ENCODE measurements at regions not wholly inside any gene's neighbourhood (a gene's known extent, or its start where the extent isn't known, plus 50 kb on each side); places are given as distances from the start of the nearest gene placed in this dataset.
"Not testable (repeated sequence)": the region's sequence is repeated elsewhere in the genome, so short reads cannot be mapped to it uniquely, and the experiment has no call there.

DNA sequence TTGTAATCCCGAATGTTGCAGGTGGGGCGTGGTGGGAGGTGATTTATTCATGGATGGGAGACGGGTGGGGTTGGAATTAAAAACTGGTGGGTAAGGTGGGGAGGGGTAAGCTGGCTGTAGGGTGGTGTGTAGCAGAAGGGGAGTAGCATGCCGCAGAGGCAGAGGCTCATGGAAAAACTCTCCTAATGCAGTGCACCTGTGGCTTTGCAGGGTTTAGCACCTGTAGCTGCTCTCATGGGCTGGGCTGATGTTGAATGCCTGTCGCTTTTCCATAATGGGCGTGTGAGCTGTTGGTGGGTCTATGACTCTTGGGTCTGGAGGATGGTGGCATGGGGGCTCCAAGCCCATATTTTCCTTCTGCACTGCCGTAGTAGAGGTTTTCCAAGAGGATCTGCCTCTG lies 169.0 kb upstream of the ZNF519 start:
- DNase-seq (ENCODE audit: low spot score); H3K4me1 Mint-ChIP-seq (ENCODE audit: low read depth); H3K36me3 Mint-ChIP-seq (ENCODE audit: low read depth); H3K27me3 Mint-ChIP-seq (ENCODE audit: low read depth); H3K27ac Mint-ChIP-seq (ENCODE audit: unreplicated experiment); H3K4me3 Mint-ChIP-seq (ENCODE audit: unreplicated experiment): not testable (repeated sequence)
- H3K9me3 Mint-ChIP-seq (ENCODE audit: low read depth), result peaks cover 55% of the 10 kb centered on the region

GRCh38 chr18:14295081-14295480 lies 162.8 kb upstream of the ZNF519 start:
- not testable (repeated sequence) for H3K27ac Mint-ChIP-seq (ENCODE audit: unreplicated experiment); H3K36me3 Mint-ChIP-seq (ENCODE audit: low read depth); H3K4me1 Mint-ChIP-seq (ENCODE audit: low read depth); DNase-seq (ENCODE audit: low spot score); H3K27me3 Mint-ChIP-seq (ENCODE audit: low read depth); H3K4me3 Mint-ChIP-seq (ENCODE audit: unreplicated experiment)
- peaks cover 22% of the 10 kb centered on the region for H3K9me3 Mint-ChIP-seq (ENCODE audit: low read depth)

DNA sequence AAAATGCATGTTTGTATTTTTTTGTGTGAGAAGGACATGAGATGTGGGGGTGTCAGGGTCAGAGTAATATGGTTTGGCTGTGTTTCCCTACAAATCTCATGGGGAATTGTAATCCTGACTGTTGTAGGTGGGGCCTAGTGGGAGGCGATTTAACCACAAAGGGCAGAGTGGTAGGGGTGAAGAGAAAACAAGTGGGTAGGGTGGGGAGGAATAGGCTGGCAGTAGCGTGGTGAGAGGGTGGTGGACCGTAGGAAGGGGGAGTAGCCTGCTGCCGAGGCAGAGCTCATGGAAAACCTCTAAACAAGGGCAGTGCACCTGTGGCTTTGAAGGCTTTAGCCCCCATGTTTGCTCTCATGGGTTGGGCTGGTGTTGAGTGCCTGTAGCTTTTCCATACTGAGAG lies 152.8 kb upstream of the ZNF519 start:
- Mint-ChIP-seq H3K4me3 (ENCODE audit: unreplicated experiment) (no peak overlapping the region), H3K27me3 (ENCODE audit: low read depth) (no peaks in the 10 kb centered on the region), H3K9me3 (ENCODE audit: low read depth) (peaks cover 20% of the 10 kb centered on the region), H3K27ac (ENCODE audit: unreplicated experiment) (no peak overlapping the region), H3K36me3 (ENCODE audit: low read depth) (no peaks in the 10 kb centered on the region), H3K4me1 (ENCODE audit: low read depth) (no peaks in the 10 kb centered on the region)
- TF ChIP-seq, protein P1, sequence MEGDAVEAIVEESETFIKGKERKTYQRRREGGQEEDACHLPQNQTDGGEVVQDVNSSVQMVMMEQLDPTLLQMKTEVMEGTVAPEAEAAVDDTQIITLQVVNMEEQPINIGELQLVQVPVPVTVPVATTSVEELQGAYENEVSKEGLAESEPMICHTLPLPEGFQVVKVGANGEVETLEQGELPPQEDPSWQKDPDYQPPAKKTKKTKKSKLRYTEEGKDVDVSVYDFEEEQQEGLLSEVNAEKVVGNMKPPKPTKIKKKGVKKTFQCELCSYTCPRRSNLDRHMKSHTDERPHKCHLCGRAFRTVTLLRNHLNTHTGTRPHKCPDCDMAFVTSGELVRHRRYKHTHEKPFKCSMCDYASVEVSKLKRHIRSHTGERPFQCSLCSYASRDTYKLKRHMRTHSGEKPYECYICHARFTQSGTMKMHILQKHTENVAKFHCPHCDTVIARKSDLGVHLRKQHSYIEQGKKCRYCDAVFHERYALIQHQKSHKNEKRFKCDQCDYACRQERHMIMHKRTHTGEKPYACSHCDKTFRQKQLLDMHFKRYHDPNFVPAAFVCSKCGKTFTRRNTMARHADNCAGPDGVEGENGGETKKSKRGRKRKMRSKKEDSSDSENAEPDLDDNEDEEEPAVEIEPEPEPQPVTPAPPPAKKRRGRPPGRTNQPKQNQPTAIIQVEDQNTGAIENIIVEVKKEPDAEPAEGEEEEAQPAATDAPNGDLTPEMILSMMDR (IDR thresholded peaks at IDR 0.05), result no peak
- no peak for DNase-seq (ENCODE audit: low spot score)

GRCh38 chr18:14275391-14275790 lies 143.2 kb upstream of the ZNF519 start:
- H3K27ac Mint-ChIP-seq (ENCODE audit: unreplicated experiment); DNase-seq (ENCODE audit: low spot score); H3K4me3 Mint-ChIP-seq (ENCODE audit: unreplicated experiment); H3K4me1 Mint-ChIP-seq (ENCODE audit: low read depth); H3K36me3 Mint-ChIP-seq (ENCODE audit: low read depth); H3K27me3 Mint-ChIP-seq (ENCODE audit: low read depth): not testable (repeated sequence)
- peaks cover 57% of the 10 kb centered on the region for H3K9me3 Mint-ChIP-seq (ENCODE audit: low read depth)

- H3K27ac Mint-ChIP-seq (ENCODE audit: unreplicated experiment); H3K4me3 Mint-ChIP-seq (ENCODE audit: unreplicated experiment); H3K36me3 Mint-ChIP-seq (ENCODE audit: low read depth); DNase-seq (ENCODE audit: low spot score); H3K4me1 Mint-ChIP-seq (ENCODE audit: low read depth); H3K27me3 Mint-ChIP-seq (ENCODE audit: low read depth): not testable (repeated sequence)
- peaks cover 66% of the 10 kb centered on the region for H3K9me3 Mint-ChIP-seq (ENCODE audit: low read depth)
Measured at GRCh38 chr18:14265637-14266410, 133.6 kb upstream of the ZNF519 start.

DNA sequence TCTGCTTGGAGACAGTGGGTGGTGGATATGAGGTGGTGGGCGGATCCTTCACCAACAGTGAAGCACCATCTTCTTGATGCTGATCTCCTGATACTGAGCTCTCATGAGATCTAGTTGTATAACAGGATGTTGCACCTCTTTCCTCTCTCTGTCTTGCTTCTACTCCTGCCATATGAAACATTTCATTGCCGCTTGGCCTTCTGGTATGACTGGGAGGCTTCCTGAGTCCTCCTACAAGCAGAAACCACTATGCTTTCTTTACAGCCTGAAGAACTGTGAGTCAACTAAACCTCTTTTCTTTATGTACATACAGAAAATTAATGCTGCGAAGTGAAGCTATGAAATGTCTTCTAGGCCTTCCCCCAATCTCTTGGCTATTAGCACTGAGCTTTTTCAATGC lies 130.6 kb upstream of the ZNF519 start:
- H3K36me3 Mint-ChIP-seq (ENCODE audit: low read depth); H3K27me3 Mint-ChIP-seq (ENCODE audit: low read depth); DNase-seq (ENCODE audit: low spot score); H3K4me3 Mint-ChIP-seq (ENCODE audit: unreplicated experiment); H3K27ac Mint-ChIP-seq (ENCODE audit: unreplicated experiment); H3K4me1 Mint-ChIP-seq (ENCODE audit: low read depth): not testable (repeated sequence)
- H3K9me3 Mint-ChIP-seq (ENCODE audit: low read depth), result peaks cover 62% of the 10 kb centered on the region

GRCh38 chr18:14250084-14250677 lies 117.9 kb upstream of the ZNF519 start:
- H3K36me3 Mint-ChIP-seq (ENCODE audit: low read depth); H3K27me3 Mint-ChIP-seq (ENCODE audit: low read depth); H3K4me1 Mint-ChIP-seq (ENCODE audit: low read depth); H3K4me3 Mint-ChIP-seq (ENCODE audit: unreplicated experiment); DNase-seq (ENCODE audit: low spot score); H3K27ac Mint-ChIP-seq (ENCODE audit: unreplicated experiment): not testable (repeated sequence)
- peaks cover 22% of the 10 kb centered on the region for H3K9me3 Mint-ChIP-seq (ENCODE audit: low read depth)

DNA sequence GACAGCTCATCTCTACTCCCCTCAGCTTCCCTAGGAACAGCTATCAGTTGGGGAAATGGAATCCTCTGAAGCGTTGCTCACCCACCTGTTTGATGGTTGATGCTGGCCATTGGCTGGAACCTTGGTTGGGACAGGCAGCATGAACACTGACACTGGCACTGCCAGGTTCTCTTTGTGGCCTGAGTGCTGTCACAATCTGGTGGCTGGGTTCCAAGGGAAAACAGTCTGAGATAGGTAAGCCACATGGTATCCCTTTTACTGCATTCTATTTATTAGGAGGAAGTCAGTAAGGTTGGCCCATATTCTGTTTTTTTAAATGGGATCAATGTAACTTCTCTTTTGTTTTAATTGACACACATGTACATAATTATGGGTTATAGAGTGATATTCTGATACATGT lies 107.0 kb upstream of the ZNF519 start:
- H3K9me3 Mint-ChIP-seq (ENCODE audit: low read depth); H3K4me1 Mint-ChIP-seq (ENCODE audit: low read depth); H3K4me3 Mint-ChIP-seq (ENCODE audit: unreplicated experiment); H3K27ac Mint-ChIP-seq (ENCODE audit: unreplicated experiment); H3K36me3 Mint-ChIP-seq (ENCODE audit: low read depth); H3K27me3 Mint-ChIP-seq (ENCODE audit: low read depth); DNase-seq (ENCODE audit: low spot score): not testable (repeated sequence)

GRCh38 chr18:14236356-14237048 lies 104.3 kb upstream of the ZNF519 start:
- not testable (repeated sequence) for H3K4me1 Mint-ChIP-seq (ENCODE audit: low read depth); DNase-seq (ENCODE audit: low spot score); H3K27ac Mint-ChIP-seq (ENCODE audit: unreplicated experiment); H3K36me3 Mint-ChIP-seq (ENCODE audit: low read depth); H3K9me3 Mint-ChIP-seq (ENCODE audit: low read depth); H3K4me3 Mint-ChIP-seq (ENCODE audit: unreplicated experiment); H3K27me3 Mint-ChIP-seq (ENCODE audit: low read depth)

GRCh38 chr18:14225286-14225679 lies 93.0 kb upstream of the ZNF519 start:
- H3K4me1 Mint-ChIP-seq (ENCODE audit: low read depth); H3K4me3 Mint-ChIP-seq (ENCODE audit: unreplicated experiment); H3K27ac Mint-ChIP-seq (ENCODE audit: unreplicated experiment); DNase-seq (ENCODE audit: low spot score); H3K36me3 Mint-ChIP-seq (ENCODE audit: low read depth); H3K27me3 Mint-ChIP-seq (ENCODE audit: low read depth): not testable (repeated sequence)
- peaks cover 16% of the 10 kb centered on the region for H3K9me3 Mint-ChIP-seq (ENCODE audit: low read depth)

- peak; percentile 82 for DNase-seq (ENCODE audit: low spot score)
- peaks cover 16% of the 10 kb centered on the region for H3K9me3 Mint-ChIP-seq (ENCODE audit: low read depth)
- not testable (repeated sequence) for H3K4me3 Mint-ChIP-seq (ENCODE audit: unreplicated experiment)
Measured at GRCh38 chr18:14224551-14225285, 92.5 kb upstream of the ZNF519 start.

More at GRCh38 chr18:14224551-14225285, 92.5 kb upstream of the ZNF519 start:
- H3K36me3 Mint-ChIP-seq (ENCODE audit: low read depth); H3K4me1 Mint-ChIP-seq (ENCODE audit: low read depth); H3K27ac Mint-ChIP-seq (ENCODE audit: unreplicated experiment); H3K27me3 Mint-ChIP-seq (ENCODE audit: low read depth): not testable (repeated sequence)

Data from chondrocyte (in vitro differentiated cells).